ENCODE measurements at regions not wholly inside any gene's neighbourhood (a gene's known extent, or its start where the extent isn't known, plus 50 kb on each side); places are given as distances from the start of the nearest gene placed in this dataset.
"Not testable (repeated sequence)": the region's sequence is repeated elsewhere in the genome, so short reads cannot be mapped to it uniquely, and the experiment has no call there.

DNA sequence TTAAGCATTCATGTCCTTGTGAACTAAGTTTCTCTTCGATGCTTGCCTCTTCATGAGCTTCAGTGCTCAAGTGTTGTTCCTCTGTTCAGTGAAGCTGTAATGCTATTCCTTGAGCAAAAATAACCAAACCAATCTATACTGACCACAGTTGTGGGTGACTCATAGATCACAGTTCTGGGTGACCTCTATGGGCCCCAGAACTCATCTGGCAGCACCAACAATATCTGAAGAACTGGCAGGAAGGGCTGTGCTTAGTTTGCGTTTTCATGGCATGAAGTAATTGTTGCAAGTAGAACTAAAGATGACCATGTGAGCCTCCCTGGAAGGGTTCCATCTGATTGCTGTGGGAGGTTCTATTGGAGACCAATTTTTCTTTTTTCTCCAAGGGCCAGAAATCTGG, 106.2 kb downstream of the CCNG2 start:
- no peaks in the 10 kb centered on the region for H3K36me3 ChIP-seq
- intact Hi-C loops (cut with DNase I; ENCODE audit: low total_unique reads), result no loop called here
- no peak overlapping the region for H3K4me3 ChIP-seq
- TF ChIP-seq, protein P1, sequence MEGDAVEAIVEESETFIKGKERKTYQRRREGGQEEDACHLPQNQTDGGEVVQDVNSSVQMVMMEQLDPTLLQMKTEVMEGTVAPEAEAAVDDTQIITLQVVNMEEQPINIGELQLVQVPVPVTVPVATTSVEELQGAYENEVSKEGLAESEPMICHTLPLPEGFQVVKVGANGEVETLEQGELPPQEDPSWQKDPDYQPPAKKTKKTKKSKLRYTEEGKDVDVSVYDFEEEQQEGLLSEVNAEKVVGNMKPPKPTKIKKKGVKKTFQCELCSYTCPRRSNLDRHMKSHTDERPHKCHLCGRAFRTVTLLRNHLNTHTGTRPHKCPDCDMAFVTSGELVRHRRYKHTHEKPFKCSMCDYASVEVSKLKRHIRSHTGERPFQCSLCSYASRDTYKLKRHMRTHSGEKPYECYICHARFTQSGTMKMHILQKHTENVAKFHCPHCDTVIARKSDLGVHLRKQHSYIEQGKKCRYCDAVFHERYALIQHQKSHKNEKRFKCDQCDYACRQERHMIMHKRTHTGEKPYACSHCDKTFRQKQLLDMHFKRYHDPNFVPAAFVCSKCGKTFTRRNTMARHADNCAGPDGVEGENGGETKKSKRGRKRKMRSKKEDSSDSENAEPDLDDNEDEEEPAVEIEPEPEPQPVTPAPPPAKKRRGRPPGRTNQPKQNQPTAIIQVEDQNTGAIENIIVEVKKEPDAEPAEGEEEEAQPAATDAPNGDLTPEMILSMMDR (IDR thresholded peaks at IDR 0.05), result no peak
- TF ChIP-seq POLR2AphosphoS5 (IDR thresholded peaks at IDR 0.05) (no peak), POLR2A (IDR thresholded peaks at IDR 0.05) (no peak)
- H3K27ac ChIP-seq, result no peak overlapping the region
- no peaks in the 10 kb centered on the region for H3K4me1 ChIP-seq
- DNase-seq (ENCODE audit: low spot score in 2 of 2), result no peak
- H3K9me3 ChIP-seq, result peaks cover 0 to 5% of the 10 kb centered on the region in 2 donors
- H3K27me3 ChIP-seq, result no peaks in the 10 kb centered on the region

DNA sequence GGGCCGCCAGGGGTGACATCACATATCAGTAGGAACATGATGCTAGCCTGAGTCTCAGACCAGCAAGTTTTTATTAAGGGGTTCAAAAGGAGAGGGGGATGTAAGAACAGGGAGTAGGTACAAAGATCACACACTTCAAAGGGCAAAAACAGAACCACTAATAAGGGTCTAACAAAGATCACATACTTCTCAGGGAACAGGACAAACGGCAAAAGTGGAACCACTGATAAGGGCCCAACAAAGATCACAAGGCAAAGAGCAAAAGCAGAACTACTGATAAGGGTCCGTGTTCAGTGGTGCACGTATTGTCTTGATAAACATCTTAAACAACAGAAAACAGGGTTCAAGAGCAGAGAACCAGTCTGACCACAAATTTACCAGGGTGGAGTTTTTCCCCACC, 107.0 kb downstream of the CCNG2 start:
- intact Hi-C loops (cut with DNase I; ENCODE audit: low total_unique reads); H3K9me3 ChIP-seq; H3K27me3 ChIP-seq; H3K36me3 ChIP-seq; H3K4me3 ChIP-seq; H3K27ac ChIP-seq; DNase-seq (ENCODE audit: low spot score in 2 of 2); H3K4me1 ChIP-seq: not testable (repeated sequence)

DNA sequence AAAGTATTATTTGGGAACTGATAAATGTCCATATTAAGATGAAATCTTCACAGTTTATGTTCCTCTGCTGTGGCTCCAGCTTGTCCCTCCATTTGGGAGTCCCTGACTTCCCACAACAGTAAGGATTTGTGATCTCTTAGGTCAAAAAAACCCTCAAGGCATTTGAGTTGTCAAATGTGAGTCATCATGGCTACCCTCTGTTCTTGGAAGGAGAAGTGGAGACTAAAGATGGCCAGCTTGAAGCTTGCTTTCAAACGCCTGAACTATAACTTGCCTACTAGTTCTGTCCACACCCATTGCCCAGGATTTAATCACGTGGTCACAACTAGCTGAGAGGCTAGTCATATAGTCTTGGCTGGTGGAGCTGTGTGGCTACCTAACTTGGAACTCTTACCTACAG, 107.8 kb downstream of the CCNG2 start:
- TF ChIP-seq, protein P1 (IDR thresholded peaks at IDR 0.05), result no peak
- TF ChIP-seq POLR2AphosphoS5 (IDR thresholded peaks at IDR 0.05), result no peak
- Histone ChIP-seq H3K27me3 (no peaks in the 10 kb centered on the region), H3K27ac (no peak overlapping the region), H3K4me3 (no peak overlapping the region), H3K36me3 (no peaks in the 10 kb centered on the region), H3K9me3 (peaks cover 0 to 5% of the 10 kb centered on the region in 2 donors), H3K4me1 (no peaks in the 10 kb centered on the region)
- intact Hi-C loops (cut with DNase I; ENCODE audit: low total_unique reads), result no loop called here
- no peak for DNase-seq (ENCODE audit: low spot score in 2 of 2)

DNA sequence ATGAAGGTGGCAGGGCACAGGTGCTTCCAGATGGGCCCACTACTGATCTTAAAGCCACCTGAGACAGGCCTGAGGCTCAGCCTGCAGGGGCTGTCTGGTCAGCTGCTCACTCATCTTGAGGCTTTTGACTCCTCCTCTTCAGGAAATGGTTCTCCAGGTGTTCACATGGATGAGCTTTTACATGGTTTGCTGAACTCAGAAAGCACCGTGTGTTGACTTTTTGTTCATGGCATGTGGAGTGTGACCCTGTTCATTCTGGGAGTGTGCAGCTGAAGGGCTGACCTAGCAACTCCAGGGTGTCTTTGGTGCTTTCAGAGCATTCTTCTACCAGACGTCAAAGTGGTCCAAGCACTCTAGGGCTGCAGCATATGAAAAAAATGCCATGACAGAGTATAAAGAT, 111.1 kb downstream of the CCNG2 start:
- no peaks in the 10 kb centered on the region for H3K4me1 ChIP-seq
- no peak for TF ChIP-seq POLR2A (IDR thresholded peaks at IDR 0.05)
- TF ChIP-seq POLR2AphosphoS5 (IDR thresholded peaks at IDR 0.05), result no peak
- TF ChIP-seq, protein P1 (IDR thresholded peaks at IDR 0.05), result no peak
- H3K4me3 ChIP-seq, result no peak overlapping the region
- H3K27ac ChIP-seq, result no peak overlapping the region
- H3K9me3 ChIP-seq, result peaks cover 0 to 5% of the 10 kb centered on the region in 2 donors
- DNase-seq (ENCODE audit: low spot score in 2 of 2), result no peak
- intact Hi-C loops (cut with DNase I; ENCODE audit: low total_unique reads), result no loop called here
- no peaks in the 10 kb centered on the region for H3K27me3 ChIP-seq
- H3K36me3 ChIP-seq, result no peaks in the 10 kb centered on the region

DNA sequence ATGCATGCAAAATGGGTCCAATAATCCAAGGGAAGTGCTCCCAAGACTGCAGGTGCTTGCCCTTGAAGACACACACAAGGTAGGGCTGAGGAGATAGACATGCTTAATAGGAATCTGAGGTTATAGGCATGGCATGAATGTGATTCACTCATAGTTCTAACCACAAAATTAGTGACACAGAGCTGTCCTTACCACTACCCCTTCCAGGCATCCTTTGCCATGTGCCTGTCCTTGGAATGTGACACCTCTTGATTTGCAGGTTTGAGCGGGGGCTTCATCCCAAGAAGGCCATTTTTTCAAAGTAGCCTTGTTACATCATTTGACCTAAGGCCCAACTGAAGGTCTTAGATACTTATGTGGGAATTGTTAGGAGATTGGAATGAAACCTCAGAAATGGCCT, 112.5 kb downstream of the CCNG2 start:
- no peaks in the 10 kb centered on the region for H3K4me1 ChIP-seq
- H3K4me3 ChIP-seq, result no peak overlapping the region
- no peak for TF ChIP-seq POLR2AphosphoS5 (IDR thresholded peaks at IDR 0.05)
- intact Hi-C loops (cut with DNase I; ENCODE audit: low total_unique reads), result loop anchor here (1.0 kb wide), 1 partner anchor 26 kb away; no protein-coding TSS in a partner anchor
- H3K9me3 ChIP-seq, result no peaks in the 10 kb centered on the region
- no peaks in the 10 kb centered on the region for H3K27me3 ChIP-seq
- no peak overlapping the region for H3K27ac ChIP-seq
- H3K36me3 ChIP-seq, result no peaks in the 10 kb centered on the region
- DNase-seq (ENCODE audit: low spot score in 2 of 2), result no peak

DNA sequence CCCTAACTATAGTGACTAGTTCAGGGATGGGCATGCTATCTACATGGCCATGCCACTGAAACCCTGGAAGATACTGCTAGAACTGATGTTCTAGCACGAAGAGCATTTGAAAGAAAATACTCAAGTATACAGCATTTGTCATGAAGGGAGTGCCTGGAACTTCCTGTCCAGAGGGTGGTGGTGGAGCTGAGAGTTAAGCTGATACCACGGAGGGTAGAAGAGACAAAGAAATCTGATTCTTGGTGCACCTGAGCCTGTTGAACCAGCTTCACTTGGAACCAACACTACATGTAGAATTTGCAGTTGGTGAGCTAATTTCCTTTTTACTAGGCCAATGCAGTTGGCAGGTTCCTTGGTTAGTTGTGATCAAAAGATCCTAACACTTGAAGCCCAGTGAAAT, 116.4 kb downstream of the CCNG2 start:
- TF ChIP-seq POLR2AphosphoS5 (IDR thresholded peaks at IDR 0.05) (no peak), POLR2A (IDR thresholded peaks at IDR 0.05) (no peak)
- TF ChIP-seq, protein P1 (IDR thresholded peaks at IDR 0.05), result no peak
- no peak for DNase-seq (ENCODE audit: low spot score in 2 of 2)
- H3K4me1 ChIP-seq, result no peaks in the 10 kb centered on the region
- no peak overlapping the region for H3K4me3 ChIP-seq
- H3K36me3 ChIP-seq, result no peaks in the 10 kb centered on the region
- H3K9me3 ChIP-seq, result no peaks in the 10 kb centered on the region
- no peak overlapping the region for H3K27ac ChIP-seq
- H3K27me3 ChIP-seq, result no peaks in the 10 kb centered on the region
- intact Hi-C loops (cut with DNase I; ENCODE audit: low total_unique reads), result no loop called here

DNA sequence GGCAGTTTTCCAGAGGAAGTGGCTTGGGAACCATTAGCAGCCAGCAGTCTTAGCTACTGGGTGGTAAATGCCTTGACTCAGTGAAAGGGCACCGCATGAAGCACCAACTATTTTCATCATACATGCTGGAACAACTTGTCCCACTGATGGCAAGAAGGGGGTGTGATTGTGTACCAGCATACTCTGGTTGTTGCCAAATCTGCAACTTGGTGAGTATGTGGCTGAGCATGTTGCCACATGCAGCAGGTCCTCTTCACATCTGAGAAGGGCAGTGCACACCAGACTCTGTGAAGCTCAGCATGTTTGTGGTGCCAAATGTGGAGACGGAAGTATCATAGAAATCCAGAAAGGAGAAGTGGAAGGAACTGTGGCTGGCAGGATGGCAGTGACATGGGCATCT, 122.1 kb downstream of the CCNG2 start:
- DNase-seq (ENCODE audit: low spot score in 2 of 2), result peak in 1 of 2 donors; percentile 32
- H3K9me3 ChIP-seq; H3K27ac ChIP-seq; intact Hi-C loops (cut with DNase I; ENCODE audit: low total_unique reads); H3K4me1 ChIP-seq; H3K27me3 ChIP-seq; H3K4me3 ChIP-seq; H3K36me3 ChIP-seq: not testable (repeated sequence)
